Central memory CD8-positive, alpha-beta T cell (primary cell): ENCODE measurements at regions not wholly inside any gene's neighbourhood (a gene's known extent, or its start where the extent isn't known, plus 50 kb on each side); places are given as distances from the start of the nearest gene placed in this dataset.

Source experiments
- ATAC-seq: fragments of 150-1000 bp; cut with Tn5 transposase; replicated peaks from 2 replicates; pipeline ENCODE4 v1.10.0; 2022; ENCODE audit warnings: mild to moderate bottlenecking, moderate FRiP score, moderate number of reproducible peaks; ENCODE audit not compliant: poor library complexity, severe bottlenecking; ENCODE audit errors: extremely low read depth
- DNase-seq, 2 donors: peaks; one replicate each; pipeline ENCODE4 v3.0.0; 2021; ENCODE audit warnings: low spot score in 2 of 2
- H3K27ac Mint-ChIP-seq: one replicate; pipeline ENCODE4 v1.8.0; 2022; ENCODE audit warnings: low read depth, mild to moderate bottlenecking, moderate library complexity, mixed read lengths
- H3K27me3 Mint-ChIP-seq: one replicate; pipeline ENCODE4 v1.8.0; 2022; ENCODE audit warnings: mixed read lengths
- H3K36me3 Mint-ChIP-seq: one replicate; pipeline ENCODE4 v1.8.0; 2022; ENCODE audit warnings: mild to moderate bottlenecking, moderate library complexity, mixed read lengths; ENCODE audit not compliant: insufficient read depth
- H3K4me1 Mint-ChIP-seq: one replicate; pipeline ENCODE4 v1.8.0; 2022; ENCODE audit warnings: mixed read lengths
- H3K4me3 Mint-ChIP-seq: one replicate; pipeline ENCODE4 v1.8.0; 2022; ENCODE audit warnings: mild to moderate bottlenecking, moderate library complexity, mixed read lengths
- H3K9me3 Mint-ChIP-seq: one replicate; pipeline ENCODE4 v1.8.0; 2022; ENCODE audit warnings: mixed read lengths

- H3K27ac Mint-ChIP-seq: no peak overlapping the region
- no peaks in the 10 kb centered on the region for H3K4me1 Mint-ChIP-seq
- H3K9me3 Mint-ChIP-seq: peaks cover 16% of the 10 kb centered on the region
- H3K4me3 Mint-ChIP-seq: no peak overlapping the region
- H3K36me3 Mint-ChIP-seq: peaks cover 2% of the 10 kb centered on the region
- H3K27me3 Mint-ChIP-seq: no peaks in the 10 kb centered on the region
- DNase-seq: no peak
- no peak for ATAC-seq
Observed at GRCh38 chr14:27205036-27205435, 607.2 kb upstream of the NOVA1 start.

- ATAC-seq: no peak
- Mint-ChIP-seq H3K4me1 (no peaks in the 10 kb centered on the region), H3K9me3 (peaks cover 26% of the 10 kb centered on the region), H3K27me3 (no peaks in the 10 kb centered on the region), H3K27ac (no peak overlapping the region), H3K36me3 (peaks cover 2% of the 10 kb centered on the region), H3K4me3 (no peak overlapping the region)
- no peak for DNase-seq
Observed at GRCh38 chr14:27211741-27212140, 613.9 kb upstream of the NOVA1 start.

- ATAC-seq: no peak
- no peaks in the 10 kb centered on the region for H3K4me1 Mint-ChIP-seq
- H3K9me3 Mint-ChIP-seq: peaks cover 27% of the 10 kb centered on the region
- H3K27ac Mint-ChIP-seq: no peak overlapping the region
- H3K27me3 Mint-ChIP-seq: no peaks in the 10 kb centered on the region
- H3K36me3 Mint-ChIP-seq: peaks cover 3% of the 10 kb centered on the region
- DNase-seq: no peak
- H3K4me3 Mint-ChIP-seq: no peak overlapping the region
Observed at GRCh38 chr14:27222671-27223070, 624.8 kb upstream of the NOVA1 start.

GRCh38 chr14:27223906-27224305 is 626.1 kb upstream of the NOVA1 start:
- no peak overlapping the region for H3K4me3 Mint-ChIP-seq
- H3K27ac Mint-ChIP-seq: no peak overlapping the region
- H3K4me1 Mint-ChIP-seq: no peaks in the 10 kb centered on the region
- H3K27me3 Mint-ChIP-seq: no peaks in the 10 kb centered on the region
- H3K9me3 Mint-ChIP-seq: peaks cover 25% of the 10 kb centered on the region
- DNase-seq (no peak), ATAC-seq (no peak)
- peaks cover 3% of the 10 kb centered on the region for H3K36me3 Mint-ChIP-seq

GRCh38 chr14:27228053-27228452 is 630.2 kb upstream of the NOVA1 start:
- Mint-ChIP-seq H3K4me3 (no peak overlapping the region), H3K36me3 (peaks cover 3% of the 10 kb centered on the region), H3K4me1 (no peaks in the 10 kb centered on the region), H3K27me3 (no peaks in the 10 kb centered on the region), H3K9me3 (peaks cover 11% of the 10 kb centered on the region), H3K27ac (no peak overlapping the region)
- DNase-seq (no peak), ATAC-seq (no peak)

GRCh38 chr14:27234331-27234730 is 636.5 kb upstream of the NOVA1 start:
- Mint-ChIP-seq H3K4me1 (no peaks in the 10 kb centered on the region), H3K9me3 (peaks cover 23% of the 10 kb centered on the region), H3K27me3 (no peaks in the 10 kb centered on the region), H3K4me3 (no peak overlapping the region), H3K27ac (no peak overlapping the region), H3K36me3 (no peaks in the 10 kb centered on the region)
- no peak for DNase-seq
- no peak for ATAC-seq

- H3K36me3 Mint-ChIP-seq: no peaks in the 10 kb centered on the region
- peaks cover 23% of the 10 kb centered on the region for H3K9me3 Mint-ChIP-seq
- H3K4me3 Mint-ChIP-seq: no peak overlapping the region
- no peaks in the 10 kb centered on the region for H3K4me1 Mint-ChIP-seq
- H3K27ac Mint-ChIP-seq: no peak overlapping the region
- DNase-seq: no peak
- H3K27me3 Mint-ChIP-seq: no peaks in the 10 kb centered on the region
- ATAC-seq: no peak
Observed at GRCh38 chr14:27236601-27237000, 638.8 kb upstream of the NOVA1 start.

GRCh38 chr14:27242874-27243273 is 645.0 kb upstream of the NOVA1 start:
- ATAC-seq (no peak), DNase-seq (no peak)
- Mint-ChIP-seq H3K27ac (no peak overlapping the region), H3K9me3 (peaks cover 31% of the 10 kb centered on the region), H3K27me3 (no peaks in the 10 kb centered on the region), H3K36me3 (no peaks in the 10 kb centered on the region), H3K4me3 (no peak overlapping the region), H3K4me1 (no peaks in the 10 kb centered on the region)

- Mint-ChIP-seq H3K4me3 (no peak overlapping the region), H3K9me3 (peaks cover 32% of the 10 kb centered on the region), H3K4me1 (no peaks in the 10 kb centered on the region), H3K27me3 (no peaks in the 10 kb centered on the region), H3K36me3 (no peaks in the 10 kb centered on the region), H3K27ac (no peak overlapping the region)
- ATAC-seq: no peak
- DNase-seq: no peak
Observed at GRCh38 chr14:27243365-27243764, 645.5 kb upstream of the NOVA1 start.

GRCh38 chr14:27245947-27246346 is 648.1 kb upstream of the NOVA1 start:
- Mint-ChIP-seq H3K9me3 (peaks cover 37% of the 10 kb centered on the region), H3K4me3 (no peak overlapping the region)

GRCh38 chr14:27253966-27254365 is 656.1 kb upstream of the NOVA1 start:
- Mint-ChIP-seq H3K27me3 (no peaks in the 10 kb centered on the region), H3K4me3 (no peak overlapping the region), H3K4me1 (no peaks in the 10 kb centered on the region), H3K9me3 (peaks cover 22% of the 10 kb centered on the region), H3K27ac (no peak overlapping the region), H3K36me3 (peaks cover 1% of the 10 kb centered on the region)
- DNase-seq (no peak), ATAC-seq (no peak)

More at GRCh38 chr14:27245947-27246346, 648.1 kb upstream of the NOVA1 start:
- H3K27ac Mint-ChIP-seq: no peak overlapping the region
- H3K4me1 Mint-ChIP-seq: no peaks in the 10 kb centered on the region
- H3K36me3 Mint-ChIP-seq: no peaks in the 10 kb centered on the region
- H3K27me3 Mint-ChIP-seq: no peaks in the 10 kb centered on the region
- DNase-seq: no peak
- no peak for ATAC-seq

- Mint-ChIP-seq H3K27ac (no peak overlapping the region), H3K36me3 (peaks cover 1% of the 10 kb centered on the region), H3K4me3 (no peak overlapping the region), H3K9me3 (peaks cover 10% of the 10 kb centered on the region), H3K4me1 (no peaks in the 10 kb centered on the region), H3K27me3 (no peaks in the 10 kb centered on the region)
- DNase-seq (no peak), ATAC-seq (no peak)
Observed at GRCh38 chr14:27256805-27257204, 659.0 kb upstream of the NOVA1 start.

GRCh38 chr14:27267876-27268275 is 670.0 kb upstream of the NOVA1 start:
- no peak overlapping the region for H3K27ac Mint-ChIP-seq
- DNase-seq (no peak), ATAC-seq (no peak)
- no peaks in the 10 kb centered on the region for H3K36me3 Mint-ChIP-seq
- no peak overlapping the region for H3K4me3 Mint-ChIP-seq
- H3K9me3 Mint-ChIP-seq: peaks cover 25% of the 10 kb centered on the region
- H3K4me1 Mint-ChIP-seq: no peaks in the 10 kb centered on the region
- no peaks in the 10 kb centered on the region for H3K27me3 Mint-ChIP-seq

- no peak for ATAC-seq
- Mint-ChIP-seq H3K9me3 (peaks cover 31% of the 10 kb centered on the region), H3K4me3 (no peak overlapping the region), H3K4me1 (no peaks in the 10 kb centered on the region), H3K36me3 (no peaks in the 10 kb centered on the region), H3K27ac (no peak overlapping the region), H3K27me3 (no peaks in the 10 kb centered on the region)
- no peak for DNase-seq
Observed at GRCh38 chr14:27270716-27271115, 672.9 kb upstream of the NOVA1 start.
